ENCODE measurements at regions not wholly inside any gene's neighbourhood (a gene's known extent, or its start where the extent isn't known, plus 50 kb on each side); places are given as distances from the start of the nearest gene placed in this dataset.

DNA sequence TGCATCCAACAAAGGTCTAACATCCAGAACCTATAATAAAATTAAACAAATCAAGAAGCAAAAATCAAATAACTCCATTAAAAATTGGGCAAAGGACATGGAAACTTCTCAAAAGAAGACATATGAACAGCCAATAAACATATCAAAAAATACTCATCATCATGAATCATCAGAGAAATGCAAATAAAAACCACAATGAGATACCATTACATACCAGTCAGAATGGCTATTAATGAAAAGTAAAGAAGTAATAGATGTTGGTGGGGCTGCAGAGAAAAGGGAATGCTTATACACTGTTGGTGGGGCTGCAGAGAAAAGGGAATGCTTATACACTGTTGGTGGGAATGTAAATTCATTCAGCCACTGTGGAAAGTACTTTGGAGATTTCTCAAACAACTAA is 465.8 kb downstream of the ZIC3 start:
- no peak overlapping the region for H3K4me3 ChIP-seq (replicated peaks; ENCODE audit: low read depth, low read length)
- DNase-seq (ENCODE audit: low read depth): no peak
- TF ChIP-seq, protein P1, sequence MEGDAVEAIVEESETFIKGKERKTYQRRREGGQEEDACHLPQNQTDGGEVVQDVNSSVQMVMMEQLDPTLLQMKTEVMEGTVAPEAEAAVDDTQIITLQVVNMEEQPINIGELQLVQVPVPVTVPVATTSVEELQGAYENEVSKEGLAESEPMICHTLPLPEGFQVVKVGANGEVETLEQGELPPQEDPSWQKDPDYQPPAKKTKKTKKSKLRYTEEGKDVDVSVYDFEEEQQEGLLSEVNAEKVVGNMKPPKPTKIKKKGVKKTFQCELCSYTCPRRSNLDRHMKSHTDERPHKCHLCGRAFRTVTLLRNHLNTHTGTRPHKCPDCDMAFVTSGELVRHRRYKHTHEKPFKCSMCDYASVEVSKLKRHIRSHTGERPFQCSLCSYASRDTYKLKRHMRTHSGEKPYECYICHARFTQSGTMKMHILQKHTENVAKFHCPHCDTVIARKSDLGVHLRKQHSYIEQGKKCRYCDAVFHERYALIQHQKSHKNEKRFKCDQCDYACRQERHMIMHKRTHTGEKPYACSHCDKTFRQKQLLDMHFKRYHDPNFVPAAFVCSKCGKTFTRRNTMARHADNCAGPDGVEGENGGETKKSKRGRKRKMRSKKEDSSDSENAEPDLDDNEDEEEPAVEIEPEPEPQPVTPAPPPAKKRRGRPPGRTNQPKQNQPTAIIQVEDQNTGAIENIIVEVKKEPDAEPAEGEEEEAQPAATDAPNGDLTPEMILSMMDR (IDR thresholded peaks at IDR 0.05; ENCODE audit: low read length, missing control alignments): no peak

DNA sequence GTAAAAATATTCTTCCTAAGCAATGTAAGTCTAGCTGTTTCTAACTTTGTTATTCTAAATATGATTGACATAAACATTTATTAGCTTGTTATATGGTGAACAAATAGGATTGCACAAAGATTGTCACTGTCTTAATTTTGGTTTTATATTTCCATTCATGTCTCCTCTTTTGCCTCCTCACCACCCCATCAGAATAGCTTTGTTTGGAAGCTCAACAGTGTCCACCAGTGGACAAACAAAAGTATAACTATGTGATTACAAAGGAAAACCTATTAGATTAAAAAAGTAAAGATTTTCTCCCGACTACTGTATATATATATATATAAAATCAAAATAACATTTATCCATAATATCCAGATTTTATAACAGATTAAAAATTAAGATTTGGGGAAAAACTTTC is 468.2 kb downstream of the ZIC3 start:
- no peak for DNase-seq (ENCODE audit: low read depth)
- TF ChIP-seq, protein P1 (IDR thresholded peaks at IDR 0.05; ENCODE audit: low read length, missing control alignments): no peak
- no peak overlapping the region for H3K4me3 ChIP-seq (replicated peaks; ENCODE audit: low read depth, low read length)

DNA sequence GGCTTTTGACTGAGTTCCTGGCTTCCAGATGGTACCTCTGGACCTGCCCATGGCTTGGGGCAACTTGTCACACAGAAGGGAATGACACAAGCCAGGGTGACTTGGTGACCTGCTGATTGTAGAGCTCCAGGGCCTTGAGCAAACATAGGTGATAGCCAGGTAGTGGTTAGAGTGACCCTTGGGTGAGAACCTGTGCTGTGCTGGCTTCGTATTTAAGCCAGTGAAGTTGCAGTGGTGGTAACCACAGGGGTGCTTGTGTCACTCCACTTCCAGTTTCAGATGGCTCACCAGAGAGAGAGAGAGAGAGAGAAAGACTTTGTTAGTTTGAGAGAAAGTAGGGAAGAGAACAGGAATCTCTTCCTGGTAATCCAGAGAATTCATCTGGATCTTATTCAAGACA is 471.6 kb downstream of the ZIC3 start:
- TF ChIP-seq, protein P1 (IDR thresholded peaks at IDR 0.05; ENCODE audit: low read length, missing control alignments): no peak
- DNase-seq (ENCODE audit: low read depth): no peak
- no peak overlapping the region for H3K4me3 ChIP-seq (replicated peaks; ENCODE audit: low read depth, low read length)

DNA sequence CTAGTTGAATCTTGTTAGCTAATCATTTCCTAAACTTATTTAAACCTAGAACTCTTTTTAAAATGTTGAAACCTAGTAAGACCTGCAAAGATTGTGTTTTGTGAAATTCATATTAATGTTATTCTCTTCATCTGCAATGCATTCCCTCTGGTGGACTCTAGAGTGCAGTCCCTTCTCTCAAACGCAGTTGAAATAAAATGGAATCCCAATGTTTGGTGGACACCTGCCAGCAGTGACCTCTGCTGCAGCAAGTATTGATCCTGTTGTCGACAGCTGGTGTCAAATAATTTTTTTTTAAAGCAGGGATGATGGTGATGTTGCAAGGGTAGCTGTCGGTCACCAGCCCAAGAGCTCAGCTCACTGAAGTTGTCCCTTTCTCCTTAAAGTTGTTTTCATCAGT is 492.0 kb downstream of the ZIC3 start:
- no peak overlapping the region for H3K4me3 ChIP-seq (replicated peaks; ENCODE audit: low read depth, low read length)
- no peak for DNase-seq (ENCODE audit: low read depth)
- TF ChIP-seq, protein P1 (IDR thresholded peaks at IDR 0.05; ENCODE audit: low read length, missing control alignments): no peak

DNA sequence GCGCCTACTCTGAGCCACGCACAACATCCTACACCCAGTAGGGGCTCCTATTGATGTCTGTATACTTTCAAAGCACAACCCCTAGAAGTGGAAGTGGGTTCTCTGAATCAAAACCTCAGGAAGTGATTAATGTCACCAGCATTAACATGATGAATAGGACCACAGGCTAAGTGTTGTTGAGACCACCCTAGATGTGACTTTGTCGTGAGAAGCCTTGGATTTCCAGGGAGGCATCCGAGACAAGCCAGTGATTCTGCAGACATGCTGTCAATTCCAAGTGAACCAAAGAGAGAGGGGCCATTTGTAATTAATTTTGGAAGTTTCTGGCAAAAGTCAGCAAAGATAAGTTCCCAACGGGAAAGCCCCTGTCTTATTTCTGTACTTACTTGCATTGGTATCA is 493.0 kb downstream of the ZIC3 start:
- TF ChIP-seq, protein P1 (IDR thresholded peaks at IDR 0.05; ENCODE audit: low read length, missing control alignments): no peak
- no peak overlapping the region for H3K4me3 ChIP-seq (replicated peaks; ENCODE audit: low read depth, low read length)
- DNase-seq (ENCODE audit: low read depth): no peak

DNA sequence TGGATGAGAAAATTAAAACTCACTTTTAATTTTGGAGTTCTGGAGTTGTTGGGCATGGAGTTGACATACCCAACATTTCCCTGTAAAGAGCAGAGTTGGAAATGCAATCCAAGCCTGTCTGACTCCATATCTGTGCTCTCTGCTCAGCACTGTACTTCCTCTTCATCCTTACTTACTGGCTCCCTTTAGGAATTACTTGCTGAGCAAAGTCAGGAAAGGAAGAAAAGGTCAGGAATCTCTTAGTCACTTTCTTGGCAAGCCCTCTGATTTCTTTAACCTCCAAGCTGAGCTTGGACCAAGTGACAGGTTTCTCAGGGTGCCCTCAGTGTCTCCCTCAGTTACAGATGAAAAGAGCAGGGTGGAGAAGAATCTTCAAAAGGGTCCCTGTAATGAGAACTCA is 501.5 kb downstream of the ZIC3 start:
- TF ChIP-seq, protein P1 (IDR thresholded peaks at IDR 0.05; ENCODE audit: low read length, missing control alignments): no peak
- DNase-seq (ENCODE audit: low read depth): no peak
- no peak overlapping the region for H3K4me3 ChIP-seq (replicated peaks; ENCODE audit: low read depth, low read length)

DNA sequence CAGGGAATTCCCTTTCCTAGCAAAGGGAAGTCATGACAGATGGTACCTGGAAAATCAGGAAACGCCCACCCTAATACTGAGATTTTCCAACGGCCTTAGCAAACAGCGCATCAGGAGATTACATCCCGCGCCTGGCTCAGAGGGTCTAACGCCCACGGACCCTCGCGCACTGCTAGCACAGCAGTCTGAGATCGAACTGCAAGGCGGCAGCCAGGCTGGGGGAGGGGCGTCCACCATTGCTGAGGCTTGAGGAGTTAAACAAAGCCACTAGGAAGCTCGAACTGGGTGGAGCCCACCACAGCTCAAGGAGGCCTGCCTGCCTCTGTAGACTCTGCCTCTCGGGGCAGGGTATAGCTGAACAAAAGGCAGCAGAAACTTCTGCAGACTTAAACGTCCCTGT is 507.7 kb downstream of the ZIC3 start:
- TF ChIP-seq, protein P1 (IDR thresholded peaks at IDR 0.05; ENCODE audit: low read length, missing control alignments): no peak
- no peak for DNase-seq (ENCODE audit: low read depth)
- no peak overlapping the region for H3K4me3 ChIP-seq (replicated peaks; ENCODE audit: low read depth, low read length)
